SK-N-SH treated with all-trans-retinoic acid at 6 μM for 48 hours (cell line): ENCODE measurements at regions not wholly inside any gene's neighbourhood (a gene's known extent, or its start where the extent isn't known, plus 50 kb on each side); places are given as distances from the start of the nearest gene placed in this dataset.

Experiments
- RARB ChIP-seq: fragments of 250-450 bp; sonication (Bioruptor Pico); IDR thresholded peaks from 2 replicates; pipeline ENCODE4 v1.8.0; 2021; ENCODE audit warnings: mild to moderate bottlenecking, moderate library complexity
- TF ChIP-seq, protein P1 (sequence below): fragments of 250-450 bp; sonication (Bioruptor Pico); IDR thresholded peaks from 2 replicates; pipeline ENCODE4 v1.5.1; 2021; ENCODE audit warnings: mild to moderate bottlenecking, moderate library complexity

- TF ChIP-seq RARB (CRISPR knock-in tag): no peak
- TF ChIP-seq, protein P1, sequence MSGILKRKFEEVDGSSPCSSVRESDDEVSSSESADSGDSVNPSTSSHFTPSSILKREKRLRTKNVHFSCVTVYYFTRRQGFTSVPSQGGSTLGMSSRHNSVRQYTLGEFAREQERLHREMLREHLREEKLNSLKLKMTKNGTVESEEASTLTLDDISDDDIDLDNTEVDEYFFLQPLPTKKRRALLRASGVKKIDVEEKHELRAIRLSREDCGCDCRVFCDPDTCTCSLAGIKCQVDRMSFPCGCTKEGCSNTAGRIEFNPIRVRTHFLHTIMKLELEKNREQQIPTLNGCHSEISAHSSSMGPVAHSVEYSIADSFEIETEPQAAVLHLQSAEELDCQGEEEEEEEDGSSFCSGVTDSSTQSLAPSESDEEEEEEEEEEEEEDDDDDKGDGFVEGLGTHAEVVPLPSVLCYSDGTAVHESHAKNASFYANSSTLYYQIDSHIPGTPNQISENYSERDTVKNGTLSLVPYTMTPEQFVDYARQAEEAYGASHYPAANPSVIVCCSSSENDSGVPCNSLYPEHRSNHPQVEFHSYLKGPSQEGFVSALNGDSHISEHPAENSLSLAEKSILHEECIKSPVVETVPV (CRISPR knock-in tag): no peak
Observed at GRCh38 chr6:108778421-108779186, 69.6 kb upstream of the ARMC2 start.
